Stromal cell of bone marrow (primary cell): ENCODE measurements at regions not wholly inside any gene's neighbourhood (a gene's known extent, or its start where the extent isn't known, plus 50 kb on each side); places are given as distances from the start of the nearest gene placed in this dataset.

Experiments used
- DNase-seq: peaks from one replicate; pipeline ENCODE4 v3.0.0-alpha.2; 2012; ENCODE audit warnings: low read depth

DNA sequence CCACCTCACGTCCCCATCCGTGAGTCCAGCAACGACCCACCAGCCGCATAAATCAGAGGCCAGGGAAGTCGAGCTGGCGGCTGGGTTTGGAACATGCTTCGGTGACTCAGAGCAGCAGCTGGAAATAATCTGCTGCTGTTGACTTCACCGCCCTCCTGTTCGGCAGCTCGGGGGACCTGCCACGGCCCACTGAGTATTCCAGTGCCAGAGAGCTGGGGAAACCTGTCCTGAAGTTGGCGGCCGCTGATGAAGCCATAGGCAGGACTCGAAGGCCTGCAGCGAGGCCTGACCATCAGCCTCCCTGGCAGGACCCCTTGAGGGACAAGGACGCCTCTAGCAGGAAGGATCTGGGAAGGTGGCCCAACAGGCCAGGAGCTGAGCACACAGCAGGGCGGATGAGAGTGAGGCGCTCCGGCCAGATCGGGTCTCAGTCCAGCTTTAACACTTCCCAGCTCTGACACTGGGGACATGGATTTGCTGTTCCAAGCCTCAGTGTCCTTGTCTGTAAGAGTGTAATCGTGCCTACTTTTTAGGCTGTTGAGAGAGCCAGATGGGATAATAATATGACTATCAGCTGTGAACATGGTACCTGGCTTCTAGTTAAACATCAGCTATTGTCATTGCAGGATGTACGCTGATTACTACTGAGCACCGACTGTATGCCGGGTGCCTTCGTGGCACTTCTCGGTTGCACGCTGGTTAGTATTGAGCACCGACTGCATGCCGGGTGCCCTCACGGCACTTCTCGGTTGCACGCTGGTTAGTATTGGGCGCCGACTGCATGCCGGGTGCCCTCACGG lies 50.4 kb upstream of the CIBAR2 start:
- DNase-seq = peak; percentile 67

DNA sequence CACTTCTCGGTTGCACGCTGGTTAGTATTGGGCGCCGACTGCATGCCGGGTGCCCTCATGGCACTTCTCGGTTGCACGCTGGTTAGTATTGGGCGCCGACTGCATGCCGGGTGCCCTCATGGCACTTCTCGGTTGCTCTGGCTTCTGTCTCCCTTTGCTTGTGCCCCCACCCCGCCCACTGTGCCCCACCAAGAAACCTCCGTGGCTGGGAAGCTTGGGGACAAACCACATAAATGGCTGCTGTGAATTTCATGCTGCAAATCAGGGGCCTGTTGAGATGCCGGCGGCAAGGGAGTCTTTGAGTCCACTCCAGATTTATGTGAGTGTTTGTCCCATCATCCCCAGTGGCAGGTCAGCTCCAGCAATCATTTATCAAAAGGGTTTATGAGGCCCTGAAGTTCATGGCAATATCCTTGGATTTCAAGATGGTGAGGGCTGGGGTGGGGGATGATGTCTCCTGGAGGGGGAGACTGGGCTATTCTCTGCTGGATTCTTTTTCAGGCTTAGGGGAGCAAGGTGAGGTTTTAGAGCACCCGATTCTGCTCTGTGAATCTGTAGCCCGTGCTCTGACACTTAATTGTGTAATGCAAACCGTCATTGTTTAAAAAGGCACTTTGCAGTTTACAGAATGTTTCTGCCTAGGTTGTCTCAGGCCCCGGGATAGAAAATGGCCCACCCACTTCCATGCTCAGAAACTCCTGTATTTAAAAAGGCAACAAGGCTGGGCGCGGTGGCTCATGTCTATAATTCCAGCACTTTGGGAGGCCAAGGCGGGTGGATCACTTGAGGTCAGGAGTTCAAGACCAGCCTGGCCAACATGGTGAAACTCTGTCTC lies 51.2 kb upstream of the CIBAR2 start:
- DNase-seq = no peak

DNA sequence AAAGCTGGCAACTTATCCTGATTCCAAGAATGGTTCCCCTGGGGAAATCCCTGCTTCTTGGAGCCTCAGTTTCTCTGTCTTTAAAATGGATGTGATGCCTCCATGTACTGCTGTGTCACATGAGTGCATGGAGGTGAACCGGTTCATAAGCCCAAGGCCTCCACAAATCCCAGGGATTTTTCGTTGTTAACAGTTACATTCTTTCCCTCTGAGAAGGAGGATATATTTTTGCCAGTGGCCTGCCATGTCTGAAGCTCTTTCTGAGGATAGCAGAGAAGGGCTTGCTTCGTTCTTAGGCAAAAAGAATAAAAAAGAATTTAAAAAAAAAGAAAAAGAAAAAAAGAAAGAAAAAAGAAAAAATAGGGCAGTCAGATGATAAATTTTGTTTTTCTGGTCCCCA lies 52.2 kb upstream of the CIBAR2 start:
- no peak for DNase-seq

DNA sequence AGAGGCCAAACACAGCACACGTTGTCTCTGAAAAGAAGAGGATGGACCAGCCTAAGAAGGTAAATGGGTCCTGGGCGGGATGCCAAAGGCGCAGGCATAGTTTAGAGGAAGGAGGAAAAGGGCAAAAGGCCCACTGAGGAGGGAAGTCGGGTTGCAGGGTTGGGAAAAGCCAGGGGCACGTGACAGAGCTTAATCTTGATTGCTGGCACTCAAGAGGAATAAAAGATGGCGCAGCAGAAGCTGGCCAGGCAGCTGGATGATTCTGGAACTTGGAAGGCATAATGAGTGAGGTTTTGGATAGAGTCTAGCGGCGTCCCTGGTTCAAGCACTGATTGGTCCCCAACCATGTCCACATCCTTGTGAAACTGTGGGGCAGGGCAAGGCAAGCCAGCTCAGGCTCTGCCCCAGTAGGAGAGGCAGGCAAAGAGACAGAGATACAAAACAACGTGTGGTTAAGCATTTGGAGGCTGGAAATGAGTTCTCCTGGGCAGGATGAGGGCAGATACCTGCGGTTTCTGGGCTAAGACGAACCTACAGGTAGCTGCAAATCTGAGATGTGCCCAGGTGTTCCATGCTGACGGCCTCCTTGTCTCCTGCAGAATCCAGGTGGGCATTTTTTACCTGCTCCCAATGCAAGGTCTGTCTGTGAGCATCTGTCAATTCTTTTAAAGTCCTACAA lies 52.7 kb upstream of the CIBAR2 start:
- no peak for DNase-seq

DNA sequence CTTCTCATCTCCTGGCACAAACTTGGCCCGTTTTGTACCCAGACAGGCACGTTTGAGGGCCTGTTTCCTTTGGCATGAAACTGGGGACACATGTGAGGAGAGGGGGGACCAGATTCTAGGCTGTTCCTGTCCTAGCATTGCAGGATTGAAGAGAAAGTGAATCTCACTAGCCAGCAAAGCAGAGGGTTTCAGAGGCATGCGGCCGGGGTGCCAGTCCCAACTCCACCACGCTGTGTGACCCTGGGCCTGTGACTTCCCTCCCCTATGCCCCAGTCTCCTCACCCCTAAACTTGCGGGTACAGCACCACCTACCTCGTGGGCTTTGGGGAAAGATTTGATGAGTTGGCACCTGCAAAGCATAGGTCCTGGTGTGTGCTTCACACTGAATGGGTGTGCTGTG lies 53.5 kb upstream of the CIBAR2 start:
- DNase-seq = no peak

DNA sequence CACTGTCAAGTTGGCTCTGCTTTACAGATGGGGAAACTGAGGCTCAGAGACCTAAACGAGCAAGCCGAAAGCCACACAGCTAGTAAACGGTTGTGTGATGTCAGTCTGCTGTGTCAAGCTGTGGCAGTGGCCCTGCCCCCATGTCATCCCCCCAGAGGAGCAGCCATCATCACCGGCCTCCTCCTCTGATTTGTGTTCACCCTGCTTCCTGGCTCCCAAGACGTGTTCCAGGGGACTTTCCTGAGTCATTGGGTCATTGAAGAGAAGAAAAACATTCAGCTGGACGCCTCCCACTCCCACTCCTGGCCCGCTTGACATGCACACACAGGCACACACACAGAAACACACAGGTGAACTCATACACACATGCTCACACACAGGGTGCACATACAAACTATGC lies 54.0 kb upstream of the CIBAR2 start:
- DNase-seq = no peak

DNA sequence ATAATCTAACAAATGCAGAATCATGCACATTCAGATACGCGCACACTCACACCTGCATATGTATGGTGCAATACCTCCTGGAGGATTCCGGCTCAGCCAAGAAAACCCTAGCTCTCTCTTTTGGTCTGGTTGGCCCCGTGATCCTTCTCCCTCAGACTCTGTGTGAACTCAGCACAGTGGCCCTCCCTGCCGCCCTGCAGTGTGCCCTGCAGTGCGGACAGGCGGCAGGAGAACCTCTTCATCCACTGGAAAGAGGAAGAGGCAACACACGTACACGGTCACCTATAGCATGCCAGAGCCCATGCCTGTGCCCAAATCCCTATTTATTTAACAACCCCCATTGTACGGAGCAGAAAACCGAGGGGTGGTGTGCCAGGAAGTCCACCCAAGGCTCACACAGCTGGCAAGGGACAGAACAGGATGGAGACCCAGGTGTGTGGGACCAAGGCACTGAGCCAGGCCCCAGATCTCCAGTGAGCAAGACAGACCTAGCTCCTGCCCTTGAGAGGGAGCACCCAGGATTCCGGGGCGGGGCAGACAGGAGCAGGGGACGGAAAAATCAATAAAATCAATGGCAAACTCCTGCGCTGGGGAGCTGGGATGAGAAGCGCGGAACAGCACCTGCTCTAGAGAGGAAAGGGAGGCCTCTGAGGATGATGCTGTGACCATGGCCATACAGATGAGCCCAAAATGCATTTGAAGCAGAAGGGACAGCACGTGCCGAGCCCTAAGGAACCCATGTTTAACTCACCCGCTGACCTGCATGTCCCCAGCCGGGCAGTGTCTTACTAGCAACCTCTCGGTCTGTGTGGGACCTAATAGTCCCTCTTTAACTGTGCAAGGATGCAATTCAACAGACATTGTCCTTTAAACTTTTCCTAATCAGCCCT lies 54.7 kb upstream of the CIBAR2 start:
- DNase-seq = no peak

DNA sequence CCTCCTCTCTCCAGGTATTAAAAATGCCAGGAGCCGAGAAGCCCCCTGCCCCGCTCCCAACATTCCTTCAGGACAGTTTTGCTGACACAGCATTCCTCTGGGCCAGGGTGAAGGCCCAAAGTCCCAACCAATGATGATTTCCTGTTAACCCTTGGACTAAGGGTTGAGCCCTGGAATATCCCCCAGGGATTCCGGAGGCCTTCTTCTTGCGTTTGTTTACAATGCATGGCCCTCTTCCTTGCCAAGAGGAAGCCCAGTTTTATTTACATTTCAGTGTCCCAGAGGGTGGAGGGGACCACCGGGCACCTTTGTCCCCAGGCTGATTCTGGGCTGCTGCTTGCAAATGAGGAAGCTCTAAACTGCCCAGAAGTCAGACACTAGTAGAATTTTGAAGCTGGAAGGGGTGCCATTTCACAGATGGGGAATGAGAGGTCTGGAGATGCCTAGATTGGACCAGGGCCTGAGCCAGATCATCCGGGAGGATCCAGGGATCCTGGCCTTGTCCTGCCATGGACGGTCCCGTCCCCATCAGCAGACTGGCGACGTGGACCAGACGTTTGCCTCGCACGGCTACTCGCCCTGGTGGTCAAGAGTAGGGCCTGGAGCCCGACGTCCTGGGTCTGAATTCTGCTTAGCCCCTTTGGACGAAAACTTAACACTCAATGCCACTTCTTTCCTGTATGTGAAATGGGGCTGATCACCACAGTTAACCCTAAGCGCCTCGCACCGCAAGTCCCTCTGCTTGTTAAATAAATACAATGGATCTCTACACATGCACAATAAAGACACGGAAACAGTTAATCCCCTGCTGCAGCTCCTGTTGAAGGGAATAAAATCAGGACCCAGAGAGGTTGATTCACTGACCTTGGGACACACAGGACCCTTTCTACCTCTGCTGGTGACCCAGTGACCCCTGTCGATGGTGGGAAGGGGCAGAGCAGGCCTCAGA lies 55.6 kb upstream of the CIBAR2 start:
- DNase-seq = no peak

DNA sequence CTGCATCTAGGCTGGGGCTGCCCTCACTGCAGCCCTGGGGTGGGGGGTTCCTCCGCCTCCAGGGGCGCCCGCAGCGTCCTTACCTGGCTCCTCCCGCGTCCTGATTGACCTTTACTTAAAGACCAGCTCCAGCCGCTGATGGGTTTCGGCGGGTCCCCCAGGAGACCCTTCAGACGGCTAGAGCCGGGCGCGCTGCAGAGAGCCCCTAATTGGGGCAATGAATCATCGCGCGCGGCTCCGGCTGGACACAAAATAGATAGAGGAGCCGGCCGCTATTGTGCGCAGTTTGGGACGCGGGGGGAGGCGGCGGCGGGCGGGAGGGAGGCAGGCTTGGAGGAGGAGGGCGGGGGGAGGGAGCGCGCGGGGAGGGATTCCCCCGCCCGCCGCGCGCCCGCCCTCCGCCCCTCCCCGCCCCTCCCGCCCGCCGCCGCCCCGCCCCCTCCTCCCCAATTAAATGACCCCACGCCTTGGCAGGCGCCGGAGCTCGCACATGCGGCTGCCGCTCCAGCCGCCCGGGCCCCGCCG lies 56.5 kb upstream of the CIBAR2 start:
- DNase-seq = no peak

DNA sequence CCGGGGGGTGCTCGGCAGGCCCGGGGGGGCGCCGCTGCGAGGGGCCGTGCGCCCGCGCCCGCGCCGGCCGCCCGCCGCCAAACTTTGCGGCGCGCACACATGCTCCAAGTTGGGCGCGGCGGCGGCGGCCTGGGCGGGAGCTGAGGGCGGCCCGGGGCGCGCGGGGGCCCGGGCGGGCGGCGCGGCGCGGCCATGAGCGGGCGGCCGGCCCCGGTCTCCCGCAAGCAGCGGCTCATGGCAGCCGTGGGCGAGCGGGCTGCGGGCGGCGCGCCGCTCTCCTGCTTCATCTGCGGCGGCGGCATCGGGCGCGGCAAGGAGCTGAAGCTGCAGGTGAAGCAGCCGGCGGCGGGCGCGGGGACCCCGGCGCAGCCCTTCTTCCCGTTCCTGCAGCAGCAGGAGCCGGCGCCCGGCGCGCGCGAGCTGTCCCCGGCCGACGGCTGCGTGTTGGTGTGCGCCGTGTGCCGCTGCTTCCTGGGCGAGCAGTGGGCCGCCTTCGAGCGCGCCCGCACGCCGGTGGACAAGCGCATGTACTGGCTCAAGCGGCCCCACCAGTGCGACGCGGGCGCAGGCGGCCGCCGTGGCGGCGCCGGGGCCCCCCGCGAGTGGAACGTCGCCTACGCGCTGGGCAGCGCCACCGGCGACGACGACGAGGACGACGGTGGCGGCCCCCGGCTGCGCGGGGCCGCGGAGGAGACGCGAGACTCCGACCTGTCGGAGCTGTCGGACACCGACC lies 57.2 kb upstream of the CIBAR2 start:
- no peak for DNase-seq

DNA sequence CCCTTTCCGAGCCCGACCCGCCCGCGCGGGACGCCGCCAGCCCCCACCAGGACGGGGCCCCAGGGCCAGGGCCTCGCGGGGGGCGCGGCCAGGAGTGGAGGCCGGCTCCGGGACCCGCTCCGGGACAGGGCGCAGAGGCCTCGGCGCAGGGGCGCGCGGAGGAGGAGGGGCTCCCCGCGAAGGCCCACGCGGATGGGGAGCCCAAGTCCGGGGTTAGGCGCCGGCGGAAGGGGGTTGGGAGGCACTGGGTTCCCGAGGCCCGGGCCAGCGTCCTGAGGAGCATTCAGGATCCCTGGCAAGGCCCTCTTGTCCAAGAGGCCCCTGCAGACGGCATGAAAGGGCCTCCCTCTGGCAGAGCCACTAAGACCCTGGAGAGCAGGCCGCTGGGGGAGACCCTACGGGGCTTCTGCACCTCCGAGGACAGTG lies 57.8 kb upstream of the CIBAR2 start:
- no peak for DNase-seq

DNA sequence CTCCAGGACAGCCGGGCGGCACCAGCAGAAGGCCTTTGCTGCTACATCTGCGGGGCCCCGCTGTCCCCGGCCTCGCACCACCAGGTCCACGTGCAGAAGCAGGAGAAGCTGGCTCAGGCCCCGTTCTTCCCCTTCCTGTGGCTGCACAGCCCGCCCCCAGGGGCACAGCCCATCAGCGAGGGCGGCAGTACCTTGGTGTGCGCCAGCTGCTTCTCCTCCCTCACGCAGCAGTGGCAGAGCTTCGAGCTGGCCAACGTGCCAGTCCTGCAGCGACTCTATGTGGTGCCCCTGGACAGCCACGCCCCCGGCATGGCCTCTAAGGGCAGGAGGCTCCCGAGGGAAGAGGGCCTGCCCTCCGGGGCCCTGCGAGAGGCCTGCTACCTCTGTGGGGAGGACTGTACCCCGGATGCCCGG lies 58.3 kb upstream of the CIBAR2 start:
- no peak for DNase-seq

DNA sequence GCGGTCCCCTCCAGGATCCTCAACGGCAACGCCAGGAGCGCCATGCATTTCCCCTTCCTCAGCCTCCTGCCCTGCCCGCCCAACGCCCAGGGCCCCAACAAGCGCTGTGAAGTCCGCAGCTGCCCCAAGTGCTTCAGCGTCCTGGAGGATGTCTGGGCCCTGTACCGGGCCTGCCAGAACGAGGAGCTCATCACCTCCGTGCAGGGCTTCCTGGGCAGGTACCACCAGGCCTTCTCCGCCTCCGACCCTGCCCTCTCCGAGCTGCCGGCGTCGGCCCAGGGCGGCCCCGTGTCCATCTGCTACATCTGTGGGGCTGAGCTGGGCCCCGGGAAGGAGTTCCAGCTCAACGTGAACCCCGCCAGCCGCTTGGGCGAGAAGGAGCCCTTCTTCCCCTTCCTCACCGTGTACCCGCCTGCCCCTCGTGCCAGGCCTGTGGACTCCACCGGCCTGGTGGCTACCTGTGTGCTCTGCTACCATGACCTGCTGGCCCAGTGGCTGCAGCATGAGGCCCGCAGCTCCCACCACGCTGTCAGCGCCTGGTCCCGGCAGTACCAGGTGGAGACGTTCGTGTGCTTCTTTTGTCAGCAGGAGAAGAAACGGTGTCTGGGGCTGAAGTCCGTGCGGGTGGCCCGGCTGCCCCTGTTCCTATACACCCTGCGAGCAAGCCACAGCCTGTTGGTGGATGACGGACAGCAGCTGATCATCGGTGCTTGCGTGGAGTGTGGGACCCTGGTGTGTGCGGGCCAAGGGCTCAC lies 58.9 kb upstream of the CIBAR2 start:
- no peak for DNase-seq

DNA sequence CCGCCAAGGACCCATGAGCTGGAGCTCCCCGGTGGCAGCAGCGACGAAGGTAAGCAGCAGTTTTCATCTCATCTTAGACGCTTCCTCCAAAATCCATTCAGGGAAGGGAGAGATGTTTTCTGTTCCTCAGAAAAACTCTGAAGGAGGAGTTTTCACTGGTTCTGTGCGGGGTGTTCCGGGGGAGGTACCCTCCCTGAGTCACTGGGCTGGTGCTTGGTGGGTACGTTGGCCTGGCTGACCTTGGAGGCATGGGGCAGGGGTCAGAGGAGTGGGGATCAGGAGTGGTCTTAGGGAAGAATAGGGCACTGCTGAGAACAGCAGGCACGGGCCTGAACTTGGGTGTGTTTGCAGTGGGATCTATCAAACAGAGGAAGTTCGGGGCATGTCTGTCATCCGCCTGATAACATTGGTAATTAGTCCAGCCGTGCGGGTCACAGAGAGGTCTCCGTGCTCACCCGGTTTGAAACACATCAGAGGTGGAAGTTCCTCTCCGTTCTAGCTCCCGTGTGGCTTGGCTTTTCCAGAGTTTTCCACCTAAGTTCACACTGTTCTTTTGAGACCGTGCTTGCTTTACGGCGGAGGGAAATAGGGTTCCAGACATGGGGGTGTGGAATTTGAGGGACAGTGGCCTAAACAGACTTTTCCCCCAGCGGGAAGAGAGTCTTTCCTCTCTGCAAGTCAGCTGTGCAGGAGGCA lies 59.6 kb upstream of the CIBAR2 start:
- no peak for DNase-seq

DNA sequence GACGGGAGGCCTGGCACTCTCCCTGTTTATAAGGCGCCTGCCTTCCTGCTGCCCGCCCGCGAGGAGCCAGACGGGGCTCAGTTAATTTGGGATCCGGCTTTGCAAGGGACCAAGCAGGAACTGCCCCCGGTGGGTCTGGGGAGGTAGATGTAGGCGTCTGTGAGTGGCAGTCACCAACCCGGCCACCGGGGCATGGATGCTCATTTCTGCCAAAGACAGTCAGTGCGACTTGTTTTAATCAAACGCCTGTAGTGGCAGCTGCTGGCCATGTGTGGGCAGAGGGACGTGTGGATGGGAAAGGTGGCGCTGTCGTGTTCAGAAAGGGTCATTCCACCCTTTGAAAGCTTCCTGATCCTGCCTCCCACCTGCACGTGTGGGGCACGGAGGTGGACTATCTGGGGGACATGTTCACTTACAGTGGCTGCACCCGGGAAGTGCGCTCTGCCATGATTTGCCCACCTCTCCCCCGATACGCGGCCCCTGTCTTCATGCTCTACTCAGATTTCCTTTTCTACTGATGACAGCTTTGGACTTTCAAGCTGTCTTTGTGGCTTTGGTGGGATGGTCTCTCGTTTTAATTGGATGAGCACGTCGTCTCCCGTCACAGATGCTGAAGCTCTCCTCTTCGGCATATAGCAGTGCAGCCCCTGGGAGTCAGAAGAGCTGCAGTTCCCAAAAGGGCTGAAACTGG lies 60.3 kb upstream of the CIBAR2 start:
- no peak for DNase-seq

DNA sequence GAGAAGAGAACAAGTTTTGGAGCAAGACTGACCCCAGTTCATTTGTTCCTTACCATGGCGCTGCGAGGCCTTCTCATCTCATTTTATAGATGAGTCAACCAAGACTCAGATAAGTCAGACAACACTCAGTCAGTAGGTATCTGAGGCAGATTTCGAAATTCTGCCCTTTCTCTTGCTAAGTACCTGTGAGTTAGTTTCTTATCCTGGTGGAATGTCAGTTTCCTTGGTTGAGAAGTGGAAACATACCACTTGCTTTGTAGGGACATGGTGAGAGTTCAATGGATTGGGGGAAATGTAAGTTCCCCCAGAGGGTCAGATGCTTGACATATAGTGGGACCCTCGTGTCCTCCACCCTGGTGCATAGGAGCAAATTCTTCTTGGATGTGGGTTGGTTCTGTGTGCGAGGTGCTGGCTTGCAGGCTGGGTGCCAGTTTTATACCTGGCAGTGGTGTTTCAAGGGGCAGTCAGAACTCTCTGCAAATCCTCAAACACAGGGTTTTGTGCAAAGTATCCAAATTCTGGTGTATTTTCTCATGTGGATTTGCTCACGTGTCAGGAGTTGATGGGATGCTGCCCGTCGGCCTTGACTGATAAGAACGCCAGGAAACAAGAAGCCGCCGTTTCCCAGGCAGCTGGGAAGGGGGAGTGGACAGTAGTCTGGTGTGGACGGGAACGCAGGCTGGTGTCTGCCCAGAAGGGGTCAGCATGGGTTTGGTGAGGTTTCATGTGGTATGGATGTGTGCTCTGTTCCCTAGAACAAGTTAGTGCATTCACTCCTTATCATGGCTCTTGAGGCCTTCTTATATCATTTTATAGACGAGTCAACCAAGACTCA lies 61.1 kb upstream of the CIBAR2 start:
- DNase-seq = peak; percentile 50
